HG02678 (cell line): ENCODE measurements at regions not wholly inside any gene's neighbourhood (a gene's known extent, or its start where the extent isn't known, plus 50 kb on each side); places are given as distances from the start of the nearest gene placed in this dataset.
"Not testable (repeated sequence)": the region's sequence is repeated elsewhere in the genome, so short reads cannot be mapped to it uniquely, and the experiment has no call there.

Experiments used
- ATAC-seq: cut with Tn5 transposase; IDR thresholded peaks from one replicate; pipeline ENCODE4 v1.9.1; 2021; ENCODE audit warnings: mild to moderate bottlenecking, moderate library complexity; ENCODE audit not compliant: unreplicated experiment

- ATAC-seq = no peak
Measured at GRCh38 chr1:196160066-196160795, 448.0 kb downstream of the KCNT2 start.

DNA sequence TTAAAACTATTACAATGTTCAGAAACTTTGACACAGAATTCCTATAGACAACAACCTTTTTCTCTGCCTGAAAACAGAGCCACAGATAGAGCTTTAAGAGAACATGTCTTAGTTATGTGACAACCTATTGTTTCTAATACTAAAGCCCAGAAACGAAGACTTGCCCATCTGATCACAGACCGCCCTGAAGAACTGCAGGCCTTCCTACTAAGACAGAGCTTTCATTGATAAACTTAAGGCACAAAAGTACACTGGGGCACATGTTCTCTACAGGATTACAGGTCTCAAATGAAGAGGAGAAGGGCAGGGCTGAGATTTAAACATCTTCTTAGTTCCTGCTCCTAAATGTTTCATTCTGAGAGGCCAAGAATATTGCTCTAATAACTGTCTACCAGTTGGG is 452.7 kb downstream of the KCNT2 start:
- ATAC-seq = no peak

DNA sequence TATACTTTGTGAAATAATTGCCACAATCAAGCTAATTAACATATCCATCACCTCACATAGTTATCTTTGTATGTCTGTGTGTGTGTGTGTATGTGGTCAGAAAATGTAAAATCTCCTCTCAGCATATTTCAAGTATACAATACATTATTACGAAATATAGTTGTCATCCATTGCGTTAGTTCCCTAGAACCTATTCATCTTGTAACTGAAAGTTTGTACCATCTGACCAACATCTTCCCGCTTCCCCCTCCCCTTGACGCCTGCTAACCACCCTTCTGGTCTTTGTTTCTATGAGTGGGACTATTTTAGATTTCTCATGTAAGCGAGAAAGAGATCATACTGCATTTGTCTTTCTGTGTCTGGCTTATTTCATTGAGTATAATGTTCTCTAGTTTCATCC is 455.3 kb downstream of the KCNT2 start:
- no peak for ATAC-seq

- ATAC-seq = no peak
Measured at GRCh38 chr1:196152086-196152485, 456.2 kb downstream of the KCNT2 start.

GRCh38 chr1:196148367-196148970 is 459.8 kb downstream of the KCNT2 start:
- ATAC-seq = peak; percentile 50

DNA sequence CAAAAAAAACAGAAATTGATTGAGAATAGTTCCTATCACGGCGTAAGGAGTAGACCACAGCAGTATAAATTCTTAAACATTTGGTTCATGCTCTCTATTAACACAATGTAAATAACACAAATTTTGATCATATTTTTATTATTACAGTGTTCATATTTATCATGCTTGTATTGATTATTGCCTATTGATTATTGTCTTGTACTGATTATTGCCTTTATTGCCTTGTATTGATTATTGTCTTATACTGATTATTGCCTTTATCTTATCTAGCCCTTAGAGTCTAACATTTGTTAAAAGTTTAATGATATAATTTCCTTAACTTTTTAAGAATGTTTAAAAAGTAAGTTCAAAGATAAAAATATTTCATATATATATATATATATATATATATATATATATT is 460.7 kb downstream of the KCNT2 start:
- no peak for ATAC-seq

DNA sequence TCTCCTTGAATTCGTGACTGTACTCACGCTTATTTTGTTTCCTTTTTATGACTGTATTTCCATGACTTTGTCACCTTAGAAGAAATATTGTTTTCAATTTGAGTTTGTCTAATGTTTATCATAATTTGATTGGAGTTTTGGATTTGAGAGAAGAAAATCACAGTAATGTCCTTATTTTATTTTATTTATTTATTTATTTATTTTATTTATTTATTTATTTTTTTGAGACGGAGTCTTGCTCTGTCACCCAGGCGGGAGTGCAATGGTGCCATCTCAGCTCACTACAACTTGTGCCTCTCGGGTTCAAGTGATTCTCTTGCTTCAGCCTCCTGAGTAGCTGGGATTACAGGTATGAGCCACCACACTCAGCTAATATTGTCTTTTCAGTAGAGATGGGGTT is 463.1 kb downstream of the KCNT2 start:
- not testable (repeated sequence) for ATAC-seq

- no peak for ATAC-seq
Measured at GRCh38 chr1:196144588-196144987, 463.7 kb downstream of the KCNT2 start.

DNA sequence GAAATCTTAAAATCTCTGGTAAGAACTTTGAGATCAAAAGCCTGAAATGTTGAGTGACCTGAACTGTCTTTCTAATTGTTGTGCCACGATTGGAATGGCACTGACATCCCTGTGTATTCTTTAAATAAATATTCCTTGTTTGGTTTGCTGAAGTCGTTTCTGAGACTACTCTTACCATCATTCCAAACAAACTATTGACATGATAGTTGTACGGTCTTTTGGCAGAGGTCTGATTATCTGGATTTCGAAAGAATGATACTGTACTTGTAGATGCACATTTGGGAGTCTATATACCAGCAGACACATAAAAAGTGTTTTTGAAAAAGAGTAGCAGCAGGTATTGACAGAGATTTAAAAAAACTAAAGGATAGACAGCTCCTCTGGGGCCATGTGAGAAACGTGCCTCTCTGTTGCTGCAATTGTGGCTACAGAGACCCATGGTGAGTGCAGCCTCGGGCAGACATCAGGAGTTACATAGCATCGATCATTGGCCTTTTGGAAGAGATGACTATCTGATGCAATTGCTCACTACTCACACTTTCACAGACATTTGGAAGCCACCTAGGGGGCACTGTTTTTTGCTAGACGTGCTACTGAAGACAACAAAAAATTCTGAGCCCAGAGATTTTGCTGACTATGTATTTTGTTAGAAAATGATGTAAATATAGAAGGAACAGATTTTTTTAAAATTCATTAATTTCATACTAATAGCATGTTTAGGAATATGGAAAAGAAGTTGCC is 464.5 kb downstream of the KCNT2 start:
- ATAC-seq = no peak

DNA sequence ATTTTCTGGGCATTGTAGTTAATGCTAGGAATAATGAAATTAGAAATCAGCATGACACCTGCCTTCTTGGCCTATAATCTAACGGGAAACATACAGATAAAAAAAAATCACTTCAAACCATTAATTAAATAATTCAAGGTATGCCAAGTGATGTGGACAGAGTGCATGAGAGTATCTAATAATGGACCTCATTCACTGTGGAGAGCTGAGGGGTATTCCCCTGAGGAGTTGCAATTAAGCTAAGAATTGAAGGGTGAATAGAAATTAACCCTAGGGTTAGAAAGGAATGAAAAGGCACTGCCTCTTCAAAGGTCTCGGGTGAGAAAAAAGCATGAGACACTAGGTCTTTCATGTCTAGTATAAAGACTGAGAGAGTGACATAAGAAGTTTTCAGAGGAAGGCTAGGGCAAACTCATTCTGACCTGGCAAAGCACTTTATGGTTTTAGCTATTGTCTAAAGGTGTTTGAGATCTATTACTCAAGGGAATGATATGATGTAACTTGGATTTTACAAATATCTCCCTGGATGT is 466.1 kb downstream of the KCNT2 start:
- ATAC-seq = no peak

DNA sequence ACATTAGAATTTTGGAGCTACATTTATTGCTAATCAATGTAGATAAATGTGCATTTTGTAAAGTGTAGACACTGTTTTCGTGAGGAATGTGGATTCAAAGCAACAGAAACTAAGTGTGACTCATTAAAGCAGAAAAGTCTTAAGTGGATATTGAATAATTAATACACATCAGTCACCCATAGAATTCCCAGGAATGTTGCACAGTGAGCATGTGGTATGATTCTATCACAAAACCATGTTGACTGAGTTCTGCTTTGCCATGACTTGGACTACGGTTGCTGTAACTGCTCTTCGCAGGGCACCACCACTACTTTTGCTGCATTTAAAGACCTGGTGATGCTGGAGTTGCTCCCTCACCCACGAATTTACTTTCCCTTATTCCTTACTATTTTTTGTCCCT is 471.8 kb downstream of the KCNT2 start:
- ATAC-seq = no peak

DNA sequence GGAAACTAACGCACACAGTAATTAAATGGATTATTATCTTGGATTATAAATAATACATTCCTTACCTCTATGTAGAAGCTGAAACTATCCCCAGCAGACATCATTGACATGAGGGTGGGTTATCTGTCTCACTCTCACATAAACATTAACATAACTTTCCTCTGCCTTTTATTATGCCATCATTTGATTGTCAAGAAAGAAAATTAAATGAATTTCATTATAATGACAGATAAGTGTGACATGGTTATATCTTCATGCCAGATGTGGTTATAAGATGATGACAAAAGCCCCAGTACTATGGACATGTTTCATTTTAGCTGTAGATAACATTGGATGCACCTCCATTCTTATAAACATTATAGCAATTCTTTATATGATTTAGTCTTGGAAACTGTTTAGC is 476.5 kb downstream of the KCNT2 start:
- ATAC-seq = no peak

DNA sequence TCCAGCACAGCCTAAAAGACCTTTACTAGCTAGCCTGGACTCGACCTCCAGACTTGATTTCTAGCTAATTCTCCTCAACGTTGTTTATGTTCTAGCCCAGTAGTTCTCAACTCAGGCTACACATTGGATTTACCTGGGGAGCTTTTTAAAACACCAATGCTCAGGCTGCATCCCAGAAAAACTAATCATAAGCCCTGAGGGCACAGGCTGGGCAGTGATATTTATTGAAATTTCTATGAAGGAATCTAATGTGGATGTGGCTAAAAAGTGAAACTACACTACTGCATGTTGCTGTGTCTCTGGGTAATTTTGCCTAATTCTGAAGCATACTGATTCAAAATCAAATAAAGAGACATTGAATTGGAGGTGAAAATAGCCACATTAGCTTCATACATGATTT is 479.4 kb downstream of the KCNT2 start:
- ATAC-seq = no peak

GRCh38 chr1:196121181-196121580 is 487.1 kb downstream of the KCNT2 start:
- no peak for ATAC-seq

GRCh38 chr1:196115646-196116045 is 492.6 kb downstream of the KCNT2 start:
- ATAC-seq = no peak

- ATAC-seq = no peak
Measured at GRCh38 chr1:196114193-196114592, 494.0 kb downstream of the KCNT2 start.

GRCh38 chr1:196108990-196109389 is 499.2 kb downstream of the KCNT2 start:
- not testable (repeated sequence) for ATAC-seq

DNA sequence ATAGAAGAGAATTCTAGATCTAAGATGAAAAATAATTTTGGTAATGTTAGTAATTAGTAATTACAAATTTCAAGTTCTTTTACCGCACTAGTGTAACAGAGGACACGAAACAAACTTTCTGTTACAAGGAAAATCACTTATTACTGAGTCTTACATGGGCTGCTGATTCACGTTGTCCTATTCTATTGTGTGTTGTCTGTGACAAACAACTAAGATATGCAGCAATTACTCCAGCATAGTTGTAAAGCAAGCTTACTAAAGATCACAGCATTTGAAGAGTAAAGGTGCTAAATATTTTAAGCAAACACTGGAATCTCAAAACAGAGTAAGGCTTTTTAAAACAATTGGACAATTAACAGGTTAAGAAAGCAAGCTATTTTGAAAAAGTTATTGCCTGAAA is 502.3 kb downstream of the KCNT2 start:
- no peak for ATAC-seq

GRCh38 chr1:196102826-196103225 is 505.4 kb downstream of the KCNT2 start:
- no peak for ATAC-seq

DNA sequence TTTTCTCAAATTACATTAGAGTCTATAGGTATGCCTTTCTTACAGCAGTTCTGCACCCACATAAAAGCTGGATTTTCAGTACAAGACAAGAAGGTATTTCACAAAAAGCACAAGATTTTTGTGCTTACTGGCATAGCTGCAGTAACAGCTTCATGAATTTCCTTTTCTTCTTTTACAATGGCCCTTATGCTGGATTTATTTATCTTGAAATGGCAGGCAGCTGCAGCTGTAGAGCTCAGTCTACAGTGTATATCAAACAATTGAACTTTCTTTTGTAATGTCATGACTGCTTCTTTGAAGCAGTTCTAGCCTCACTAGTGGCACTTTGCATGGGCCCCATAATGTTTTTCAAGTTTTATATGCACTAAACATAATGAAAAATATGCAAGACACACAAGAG is 510.2 kb downstream of the KCNT2 start:
- no peak for ATAC-seq

DNA sequence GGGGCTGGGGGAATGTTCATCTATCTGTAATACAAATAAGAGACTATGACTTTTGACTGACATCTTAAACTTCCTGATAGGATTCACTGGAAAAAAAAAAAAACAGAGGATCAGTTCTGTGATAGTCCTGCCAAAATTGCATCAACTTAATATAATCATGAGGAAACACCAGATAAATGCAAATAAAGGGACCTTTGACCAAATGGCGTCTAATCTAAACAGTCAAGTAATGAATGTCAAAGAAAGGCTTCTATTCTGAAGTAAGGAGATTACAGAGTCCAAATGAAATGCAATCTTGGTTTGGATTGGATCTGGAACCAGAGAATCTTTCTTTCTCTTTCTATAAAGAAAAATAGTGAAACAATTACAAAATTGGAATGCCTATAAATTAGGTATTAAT is 513.4 kb downstream of the KCNT2 start:
- no peak for ATAC-seq
